A204.1 (cell line): ENCODE measurements at regions not wholly inside any gene's neighbourhood (a gene's known extent, or its start where the extent isn't known, plus 50 kb on each side); places are given as distances from the start of the nearest gene placed in this dataset.
"Not testable (repeated sequence)": the region's sequence is repeated elsewhere in the genome, so short reads cannot be mapped to it uniquely, and the experiment has no call there.

Experiments
- FAIRE-seq: peaks from 2 replicates; lab custom pipeline; 2012; peaks lifted over from hg19 to GRCh38; lab: Jason Lieb, UNC

DNA sequence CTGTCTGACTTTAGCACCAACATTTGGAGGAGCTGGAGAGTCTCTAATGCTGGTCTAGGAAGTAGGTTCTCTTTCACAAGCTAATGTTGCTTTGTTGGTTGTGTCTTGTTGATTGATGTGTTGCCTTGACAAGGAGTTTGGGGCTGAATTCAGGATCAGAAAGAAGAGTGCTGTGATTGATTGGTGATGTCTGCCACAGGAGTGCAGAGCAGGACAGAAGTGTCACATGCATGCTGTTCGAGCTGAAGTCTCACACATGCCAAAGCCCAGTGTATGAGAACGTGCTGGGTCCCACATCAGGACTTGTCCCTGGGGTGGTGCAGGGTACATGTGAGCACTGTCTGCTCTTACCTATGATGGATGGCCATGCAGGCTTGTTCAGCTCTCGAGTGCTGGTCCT, 694.4 kb downstream of the MATN1 start:
- FAIRE-seq = no peak

DNA sequence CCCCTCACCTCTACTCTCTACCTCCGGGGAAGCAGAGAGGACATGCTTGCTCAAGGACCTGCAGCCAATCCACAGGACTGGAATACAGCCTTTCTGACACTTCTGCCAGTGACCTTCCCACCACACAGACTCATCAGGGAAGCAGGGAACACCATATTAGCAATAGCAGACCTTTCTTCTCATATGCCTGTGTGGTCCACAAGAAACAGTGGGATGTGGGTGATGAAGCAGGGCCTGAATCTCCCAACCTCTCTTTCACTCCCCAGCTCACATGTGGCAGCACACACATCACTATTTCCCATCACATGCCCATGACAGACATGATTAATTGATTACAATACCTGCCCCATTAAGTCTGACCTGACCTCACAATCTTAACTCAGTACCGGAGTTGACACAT, 695.1 kb downstream of the MATN1 start:
- no peak for FAIRE-seq

DNA sequence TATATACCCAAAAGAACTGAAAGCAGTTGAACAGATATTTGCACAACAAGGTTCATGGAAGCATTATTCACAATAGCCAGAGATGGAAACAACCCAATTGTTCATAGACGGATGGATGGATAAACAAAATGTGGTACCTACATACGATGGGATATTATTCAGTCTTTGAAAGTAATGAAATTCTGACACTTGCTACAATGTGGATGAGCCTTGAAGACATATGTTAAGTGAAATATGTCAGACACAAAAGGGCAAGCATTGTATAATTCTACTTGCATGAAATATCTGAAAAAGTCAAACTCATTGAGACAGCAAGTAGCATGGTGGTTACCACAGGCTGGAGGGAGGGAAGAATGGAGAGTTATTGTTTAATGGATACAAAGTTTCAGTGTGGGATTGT, 696.1 kb downstream of the MATN1 start:
- FAIRE-seq = no peak

DNA sequence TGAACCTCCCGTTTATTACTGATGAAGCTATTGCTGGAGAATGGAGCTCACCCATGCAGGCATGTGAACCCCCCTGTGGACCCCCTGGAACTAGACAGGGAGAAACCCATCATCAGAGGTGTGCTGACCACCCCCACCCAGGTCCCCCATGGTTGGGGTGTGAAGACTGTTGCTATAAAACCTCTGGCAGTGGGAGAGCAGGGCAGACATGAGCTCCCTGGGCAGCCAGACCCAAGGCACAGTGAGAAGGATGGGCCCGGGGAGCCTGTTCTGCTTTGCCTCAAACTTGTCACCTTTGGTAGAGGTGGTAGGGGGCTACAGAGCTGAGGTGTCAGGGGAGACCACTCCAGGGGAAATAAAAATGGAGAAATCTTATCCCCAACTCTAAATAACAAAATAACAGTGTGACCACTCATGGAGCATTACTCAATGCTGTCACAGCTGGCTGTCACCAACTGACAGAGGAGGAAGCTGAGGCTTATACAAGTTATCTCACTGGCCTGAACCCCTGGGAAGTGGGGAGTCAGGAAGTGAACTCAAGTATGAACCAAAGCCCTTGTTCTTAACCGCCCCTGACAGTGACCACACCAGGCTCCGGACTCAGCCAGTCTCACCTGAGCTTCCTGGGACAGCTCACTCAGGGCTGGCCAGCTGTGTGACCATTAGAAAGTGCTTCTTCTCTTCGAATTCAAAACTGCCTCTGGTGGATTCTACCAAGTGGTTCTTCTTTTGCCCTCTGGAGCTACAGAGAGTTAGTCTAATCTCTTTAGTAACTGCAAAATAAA, 698.8 kb downstream of the MATN1 start:
- no peak for FAIRE-seq

DNA sequence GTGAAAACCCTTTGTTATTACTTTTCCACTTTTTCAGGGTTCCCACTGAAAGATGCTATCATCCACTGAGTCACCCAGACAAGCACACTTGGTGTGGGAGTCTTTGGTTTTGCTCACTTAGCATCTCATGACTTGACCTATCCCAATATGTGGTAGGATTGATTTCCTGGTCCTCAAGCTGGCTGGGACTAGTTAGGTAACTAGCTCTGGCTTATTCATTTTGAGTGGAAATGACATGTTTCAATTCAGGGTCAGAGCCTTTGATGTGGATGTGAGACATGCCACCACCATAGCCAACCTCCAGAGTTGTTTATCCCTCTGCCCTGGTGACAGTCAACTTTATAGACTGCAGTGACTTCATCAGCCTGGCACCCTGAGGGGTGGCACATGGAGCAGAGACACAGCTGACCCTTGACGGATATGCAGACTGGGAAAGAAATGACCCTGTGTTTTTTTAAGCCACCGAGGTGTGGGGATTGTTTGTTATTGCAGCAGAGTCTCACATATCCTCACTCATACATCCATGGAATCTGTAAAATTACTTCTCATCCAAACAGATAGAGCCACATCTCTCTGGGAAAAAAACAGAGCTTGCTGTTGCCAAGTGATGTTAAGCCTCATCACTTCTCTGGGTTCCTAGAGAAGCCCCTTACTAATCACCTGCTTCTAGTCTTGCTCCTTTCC, 699.9 kb downstream of the MATN1 start:
- no peak for FAIRE-seq

DNA sequence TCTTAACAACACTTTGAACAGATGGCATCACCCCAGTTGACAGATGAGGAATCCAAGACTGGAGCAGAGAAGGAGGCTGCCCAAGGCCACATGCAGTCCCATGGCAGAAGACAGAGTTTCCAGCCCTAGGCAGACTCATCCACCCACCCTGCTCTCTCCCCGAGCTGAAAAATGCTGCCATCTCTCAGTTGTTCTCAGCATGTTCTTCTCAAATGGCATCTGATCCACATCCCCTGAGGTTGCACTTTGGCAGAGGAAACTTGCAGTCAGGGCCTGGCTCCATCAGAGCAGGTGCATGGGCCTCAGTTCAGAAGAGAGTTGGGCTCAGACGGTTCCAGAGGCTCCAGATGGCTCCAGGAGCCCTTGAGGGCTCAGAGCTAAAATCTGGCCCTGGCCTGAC, 709.4 kb downstream of the MATN1 start:
- FAIRE-seq = no peak

DNA sequence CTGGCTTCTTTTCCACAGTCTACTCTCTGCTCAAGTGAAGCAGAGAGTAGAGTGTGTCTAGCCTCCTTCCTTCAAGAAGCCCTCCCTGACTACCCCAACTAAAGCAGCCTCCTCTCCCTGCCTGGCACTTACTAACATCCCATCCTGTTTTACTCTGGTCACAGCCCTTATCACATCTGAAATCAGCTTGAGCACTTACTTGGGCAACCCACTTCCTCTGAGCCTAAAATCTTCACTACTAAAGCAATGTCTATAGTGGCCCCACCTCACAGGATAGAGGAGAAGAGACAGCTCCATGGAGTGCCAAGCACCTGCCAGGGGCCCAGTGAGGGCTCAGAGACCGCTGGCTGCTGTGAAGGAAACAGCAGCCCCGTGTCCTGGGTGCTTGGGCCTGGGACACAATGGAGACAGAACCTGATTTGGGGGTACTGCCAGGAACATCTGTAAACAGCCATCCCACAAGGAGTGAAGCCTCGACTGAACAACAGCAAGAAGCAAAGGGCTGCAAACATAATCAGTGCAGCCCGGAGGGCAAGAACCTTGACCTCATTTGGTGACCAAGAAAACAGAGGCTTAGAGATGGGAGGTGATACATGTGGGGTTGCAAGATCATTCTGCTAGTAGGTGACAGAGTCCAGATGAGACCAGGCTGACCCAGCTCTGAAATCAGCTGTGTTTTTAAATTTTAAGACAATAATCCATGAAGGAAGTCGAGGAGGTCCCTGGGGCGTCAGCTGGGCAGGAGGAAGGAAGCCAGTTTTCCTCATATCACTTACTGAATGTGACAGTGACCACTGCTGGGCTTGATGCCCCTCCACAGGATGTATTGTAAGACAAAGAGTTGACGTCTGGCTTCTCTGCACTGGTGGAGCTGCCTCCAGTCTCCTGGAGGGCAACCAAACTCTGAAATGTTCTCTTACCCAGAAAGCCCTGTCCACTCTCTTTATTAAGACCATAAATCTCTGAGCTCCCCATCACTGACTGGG, 710.6 kb downstream of the MATN1 start:
- FAIRE-seq = no peak

DNA sequence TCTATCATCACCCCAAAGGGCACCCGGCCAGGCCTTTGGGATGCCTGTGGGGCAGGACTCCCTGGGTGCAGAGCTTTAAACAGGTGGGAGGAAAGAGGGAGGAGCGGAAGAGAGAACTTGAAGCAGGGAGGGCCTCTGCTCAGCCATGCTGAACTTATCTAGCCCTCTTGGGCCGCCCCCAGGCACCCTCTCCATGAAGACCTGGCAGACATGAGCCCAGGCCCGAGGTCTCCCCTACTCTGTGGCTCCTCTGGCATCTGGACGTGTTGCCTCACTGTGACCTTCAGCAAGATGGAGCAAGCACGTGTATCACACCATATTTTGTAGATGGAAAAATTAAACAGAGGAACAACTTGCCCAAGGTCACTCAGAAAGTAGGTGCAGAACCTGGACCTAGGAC, 711.4 kb downstream of the MATN1 start:
- FAIRE-seq = no peak

DNA sequence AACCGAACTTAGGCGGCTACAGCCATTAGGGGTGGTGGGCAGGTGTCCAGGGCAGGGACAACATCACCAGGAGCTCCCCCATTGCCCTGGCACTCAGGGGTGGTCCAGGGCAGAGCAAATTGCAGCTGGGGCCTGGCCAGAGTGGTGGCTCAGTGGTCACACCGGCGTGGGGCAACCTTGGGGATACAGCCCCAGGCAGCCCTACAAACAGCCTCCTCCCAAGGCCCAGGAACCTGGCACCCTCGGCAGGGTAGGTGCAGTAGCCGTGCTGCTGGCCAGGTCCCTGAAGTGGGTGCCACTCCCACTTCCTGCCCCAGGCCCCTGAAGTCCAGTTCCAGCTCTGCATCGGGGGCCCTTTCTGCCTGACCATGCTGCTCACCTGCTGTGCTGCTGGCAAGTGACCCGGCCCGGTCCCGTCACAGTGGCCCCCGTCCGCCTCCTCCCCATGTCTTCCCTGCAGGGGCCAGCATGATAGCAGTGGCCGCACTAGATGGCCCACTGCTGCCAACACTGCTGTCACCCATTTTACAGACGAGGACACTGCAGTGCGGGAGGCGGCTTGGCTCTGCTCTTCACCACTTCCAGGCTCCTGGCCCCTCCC, 712.8 kb downstream of the MATN1 start:
- no peak for FAIRE-seq

DNA sequence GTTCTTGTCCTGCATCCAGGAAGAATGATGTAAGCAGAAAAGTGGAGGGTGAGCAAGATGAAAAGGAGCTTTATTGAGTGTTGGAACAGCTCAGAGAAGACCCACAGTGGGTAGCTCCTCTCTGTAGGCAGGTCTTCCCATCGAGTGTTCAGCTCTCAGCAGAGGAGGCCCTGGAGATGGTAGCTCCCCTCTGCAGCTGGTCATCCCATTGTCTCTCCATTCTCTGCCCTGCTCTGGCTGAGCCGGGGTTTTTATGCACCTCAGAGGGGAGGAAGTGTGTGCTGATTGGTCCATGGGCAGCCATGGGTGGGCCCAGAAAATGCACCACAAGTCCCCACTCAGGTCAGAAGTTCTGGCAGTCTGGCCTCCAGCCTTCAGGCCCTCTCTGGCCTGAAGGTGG, 713.7 kb downstream of the MATN1 start:
- FAIRE-seq = no peak

DNA sequence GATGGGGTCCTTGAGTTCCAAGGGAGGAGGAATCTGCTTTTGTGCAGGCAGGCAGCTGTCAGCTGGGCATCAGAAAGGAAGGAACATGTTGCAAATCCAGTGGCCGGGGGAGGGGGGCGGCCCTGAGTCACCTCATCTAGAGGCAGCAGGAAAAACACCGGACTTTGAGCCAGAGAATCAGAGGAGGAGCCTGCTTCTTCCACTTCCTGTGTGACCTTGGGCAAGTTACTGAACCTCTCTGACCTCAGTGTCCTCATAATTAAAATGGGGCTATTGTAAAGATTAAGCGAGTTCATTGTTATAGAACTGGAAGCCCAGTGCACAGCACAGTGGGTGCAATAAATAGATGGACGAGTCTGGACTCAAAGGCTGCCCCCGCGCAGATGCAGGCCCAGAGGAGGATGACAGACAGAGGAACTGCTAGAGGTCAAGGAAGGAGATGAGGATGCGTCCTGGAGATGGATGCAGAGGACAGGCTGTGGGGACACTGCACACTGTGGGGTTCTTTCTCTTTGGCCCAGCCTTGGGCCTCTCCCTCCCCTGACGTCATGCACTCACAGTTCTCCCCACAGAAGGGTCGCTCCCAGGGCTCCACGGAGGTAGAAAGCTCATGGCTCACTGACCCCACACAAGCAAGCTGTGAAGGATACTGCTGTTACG, 714.3 kb downstream of the MATN1 start:
- no peak for FAIRE-seq

DNA sequence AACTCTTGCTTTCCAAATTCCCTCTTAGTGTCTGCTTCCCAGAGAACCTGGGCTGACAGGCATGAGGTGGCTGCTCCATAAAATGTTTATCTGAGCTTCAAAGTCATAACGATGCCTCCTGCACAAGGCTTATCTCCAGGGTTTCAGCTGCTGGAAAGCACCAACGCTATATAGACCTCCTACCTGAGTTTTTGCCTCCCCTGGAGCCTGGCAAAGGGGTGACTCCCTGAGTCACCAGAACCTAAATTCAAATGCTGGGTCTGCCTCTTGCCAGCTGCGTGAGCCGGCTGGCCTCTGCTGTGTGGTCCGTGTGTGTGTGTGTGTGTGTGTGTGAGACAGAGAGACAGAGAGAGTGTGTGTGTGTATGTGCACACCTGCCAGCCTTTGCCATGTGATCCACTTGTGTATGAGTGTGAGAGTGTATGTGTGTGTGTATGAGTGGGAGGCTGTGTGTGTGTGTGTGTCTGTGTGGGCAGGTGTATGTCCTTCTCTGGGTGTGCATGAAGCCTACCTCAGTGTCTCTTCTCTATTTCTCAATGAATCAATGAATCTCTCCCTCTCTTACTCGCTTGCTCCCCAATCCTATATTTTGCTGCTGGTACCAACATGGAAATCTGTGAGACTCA, 714.9 kb downstream of the MATN1 start:
- FAIRE-seq = no peak

DNA sequence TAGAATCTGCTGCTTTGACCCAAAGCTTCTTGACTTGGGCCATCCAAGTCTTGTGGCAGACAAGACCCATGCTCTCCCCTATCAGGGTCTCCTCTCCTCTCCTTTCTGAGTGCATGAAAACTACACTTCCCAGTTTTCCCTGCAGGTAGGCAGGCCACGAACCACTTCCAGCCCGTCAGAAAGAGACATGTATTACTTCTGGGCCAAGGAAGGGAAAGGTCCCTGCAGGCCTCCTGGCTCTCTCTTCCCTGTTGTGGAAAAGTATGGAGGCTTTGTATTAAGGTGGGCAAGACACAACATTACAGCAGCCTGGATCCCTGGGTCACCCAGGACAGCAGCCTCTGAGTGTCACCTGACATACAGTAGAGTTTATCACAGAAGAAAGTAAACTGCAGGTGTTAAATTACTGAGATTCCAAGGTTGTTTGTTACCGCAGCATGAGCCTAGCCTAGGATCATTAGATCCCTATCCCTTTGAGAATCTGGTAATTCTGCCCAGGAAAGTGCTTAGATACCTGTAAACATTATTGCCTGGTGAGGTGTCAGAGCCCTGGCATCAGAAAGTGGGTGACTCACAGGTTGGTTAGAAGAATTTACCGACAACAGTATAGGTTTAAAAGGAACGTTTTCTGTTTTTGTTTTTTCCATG, 717.3 kb downstream of the MATN1 start:
- no peak for FAIRE-seq

DNA sequence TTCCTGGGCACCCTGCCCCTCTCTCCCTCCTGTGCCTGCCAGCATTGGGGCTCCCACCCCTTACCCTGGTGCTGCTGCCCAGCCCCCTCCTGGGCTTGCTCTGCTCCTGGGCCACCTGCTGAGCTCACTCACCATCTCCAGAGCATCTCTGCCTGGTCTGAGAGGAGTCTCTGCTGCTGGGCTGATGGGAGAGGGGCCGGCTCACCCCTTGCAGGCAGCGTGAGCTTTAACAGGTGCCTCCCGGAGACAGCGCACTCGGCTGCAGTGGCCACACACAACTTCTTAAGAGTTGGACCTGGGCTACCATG, 721.7 kb downstream of the MATN1 start:
- FAIRE-seq = no peak

DNA sequence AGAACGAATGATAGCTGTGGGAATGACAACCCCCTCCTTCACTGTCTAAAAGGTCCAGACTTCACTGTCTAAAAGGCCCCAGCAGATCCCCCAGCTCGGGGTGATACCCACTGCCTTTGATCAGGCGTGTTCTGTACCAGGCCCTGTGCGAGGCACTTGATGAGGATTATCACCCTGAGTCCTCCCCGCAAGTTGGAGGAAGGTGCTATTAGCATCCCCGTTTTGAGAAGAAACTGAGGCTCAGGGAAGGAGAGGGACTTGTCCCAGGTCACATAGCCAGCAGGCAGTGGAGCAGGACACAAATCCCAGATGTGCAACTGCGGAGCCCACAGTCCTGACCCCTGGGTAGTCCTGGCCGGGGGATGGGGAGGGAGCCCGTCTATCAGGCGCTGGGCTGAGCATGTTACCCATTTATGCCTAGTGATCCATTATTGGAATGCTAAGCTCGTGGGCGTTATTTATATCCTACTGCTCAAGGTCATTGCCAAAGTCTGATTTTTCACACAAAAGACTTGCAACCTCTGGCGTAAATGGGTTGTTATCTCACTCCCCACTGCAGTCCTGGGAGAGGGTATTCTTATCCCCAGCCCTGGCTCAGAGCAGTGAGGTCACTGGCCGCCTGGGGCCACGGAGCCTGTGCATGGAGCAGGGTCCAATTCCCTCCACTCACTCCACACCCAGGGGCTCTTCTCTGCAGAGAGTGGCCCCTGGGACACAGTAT, 722.2 kb downstream of the MATN1 start:
- FAIRE-seq = no peak

DNA sequence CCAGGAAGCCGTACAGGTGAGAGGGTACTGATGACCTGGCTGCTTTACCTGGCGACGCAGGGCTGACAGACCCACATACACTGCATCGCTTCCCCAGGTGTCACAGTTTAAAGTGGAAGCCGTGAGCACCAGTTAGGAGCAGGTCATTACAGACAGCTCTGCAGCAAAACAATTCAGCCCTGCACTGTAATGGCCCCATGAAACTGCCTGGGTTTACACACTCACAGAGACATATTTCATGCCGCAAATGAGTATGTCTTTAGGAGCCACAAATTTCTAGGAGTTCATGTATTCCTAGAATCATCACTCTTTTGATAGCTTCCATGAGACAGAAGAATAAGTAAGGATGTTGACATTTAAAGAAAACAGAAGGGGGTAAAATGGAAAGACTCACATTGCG, 723.1 kb downstream of the MATN1 start:
- no peak for FAIRE-seq

DNA sequence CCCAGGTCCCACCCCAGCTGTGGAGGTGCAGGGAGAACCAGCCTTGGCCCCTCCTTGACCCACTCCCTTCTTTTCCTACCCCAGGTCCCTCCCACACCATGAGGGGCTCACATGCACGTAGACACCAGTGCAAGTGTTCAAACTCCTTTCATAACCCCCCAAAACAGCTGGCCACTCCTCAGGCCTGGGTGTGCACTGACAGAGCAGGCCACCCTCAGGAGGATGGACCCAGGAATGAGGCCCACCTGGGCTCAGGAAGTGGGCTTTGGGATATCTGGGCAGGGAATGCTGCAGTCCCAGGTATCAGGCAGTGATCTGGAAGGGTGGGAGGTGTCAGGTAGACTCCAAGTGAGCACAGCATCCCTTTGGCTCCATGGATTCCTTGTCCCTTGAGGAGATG, 723.8 kb downstream of the MATN1 start:
- FAIRE-seq = no peak

DNA sequence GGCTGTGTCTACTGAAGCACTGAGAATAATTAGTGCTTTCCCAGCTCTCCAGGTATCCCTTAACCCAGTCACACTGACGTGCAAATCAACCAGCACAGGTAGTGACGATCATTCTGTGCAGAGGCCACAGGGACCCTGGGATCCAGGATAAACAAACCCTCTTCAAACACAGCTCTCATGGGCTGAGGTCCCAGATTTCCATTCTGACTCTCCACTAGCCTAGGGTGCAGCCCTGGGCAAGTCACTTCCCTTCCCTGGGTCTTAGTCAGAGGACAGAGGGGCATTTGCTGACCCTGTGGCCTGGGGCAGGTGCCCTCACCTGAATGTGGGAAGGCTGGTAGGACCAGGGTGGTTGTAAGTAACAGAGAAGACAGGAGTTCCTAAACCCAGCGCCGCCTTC, 724.7 kb downstream of the MATN1 start:
- no peak for FAIRE-seq

DNA sequence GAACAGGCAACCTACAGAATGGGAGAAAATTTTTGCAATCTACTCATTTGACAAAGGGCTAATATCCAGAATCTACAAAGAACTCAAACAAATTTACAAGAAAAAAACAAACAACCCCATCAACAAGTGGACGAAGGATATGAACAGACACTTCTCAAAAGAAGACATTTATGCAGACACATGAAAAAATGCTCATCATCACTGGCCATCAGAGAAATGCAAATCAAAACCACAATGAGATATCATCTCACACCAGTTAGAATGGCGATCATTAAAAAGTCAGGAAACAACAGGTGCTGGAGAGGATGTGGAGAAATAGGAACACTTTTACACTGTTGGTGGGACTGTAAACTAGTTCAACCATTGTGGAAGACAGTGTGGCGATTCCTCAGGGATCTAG, 725.6 kb downstream of the MATN1 start:
- not testable (repeated sequence) for FAIRE-seq

DNA sequence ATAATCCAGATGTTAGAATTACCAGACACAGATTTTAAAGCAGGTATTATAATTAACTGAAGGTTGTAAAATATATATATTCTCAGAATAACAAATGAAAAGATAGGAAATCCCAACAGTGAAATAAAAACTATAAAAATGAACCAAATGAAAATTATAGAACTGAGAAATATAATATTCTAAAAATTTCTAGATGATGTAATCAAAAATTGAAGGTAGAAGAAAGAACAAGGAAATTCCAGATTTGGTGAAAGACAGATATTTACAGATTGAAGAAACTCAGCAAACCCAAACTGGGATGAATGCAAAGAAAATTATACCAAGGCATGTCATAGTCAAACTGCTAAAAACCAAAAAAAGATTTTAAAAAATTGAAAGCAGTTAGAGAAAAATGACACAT, 729.4 kb downstream of the MATN1 start:
- FAIRE-seq = peak; percentile 30
